HepG2 (cell line): ENCODE measurements at regions not wholly inside any gene's neighbourhood (a gene's known extent, or its start where the extent isn't known, plus 50 kb on each side); places are given as distances from the start of the nearest gene placed in this dataset.

Experiments used
- ATAC-seq: fragments of 200-7000 bp; cut with Tn5 transposase; 3 replicates; pipeline ENCODE4 v1.9.1; 2020; ENCODE audit warnings: mild to moderate bottlenecking, moderate library complexity
- BruUV-seq: library from RNA; stranded (reverse); fragments of 400-500 nt; replicated peaks from 2 replicates; lab custom pipeline; 2021; lab: Mats Ljungman, UMichigan
- CTCF ChIA-PET: fragments of 300-600 bp; formaldehyde crosslinking; extraction: SDS; loops from one replicate; lab custom pipeline; 2021; ENCODE audit warnings: low total read pairs, inconsistent platforms, low intra/inter-chr PET ratio; lab: Yijun Ruan, JAX
- POLR2A ChIA-PET: fragments of 350-600 bp; sonication (Branson Sonifier 250); formaldehyde crosslinking; loops from one replicate; lab custom pipeline; 2020; ENCODE audit warnings: antibody characterized with exemption, inconsistent platforms; lab: Yijun Ruan, JAX
- DNase-seq: peaks from one replicate; pipeline ENCODE4 v3.0.0-alpha.2; 2015; ENCODE audit warnings: low spot score
- FAIRE-seq: peaks from 3 replicates; lab custom pipeline; 2011; peaks lifted over from hg19 to GRCh38; lab: Jason Lieb, UNC
- H2AFZ ChIP-seq: one replicate; pipeline ENCODE4 v1.6.1; 2011; ENCODE audit warnings: low read length, inconsistent platforms
- H3K27ac ChIP-seq: fragments of 300-600 bp; 3 replicates; pipeline ENCODE4 v1.8.0; 2011; ENCODE audit warnings: mixed run types, mild to moderate bottlenecking, mixed read lengths, low read length, inconsistent platforms; ENCODE audit not compliant: insufficient read depth; ENCODE audit errors: extremely low read length
- H3K27me3 ChIP-seq, 2 experiments: fragments of 200-600 bp in 1 of 2; 2 replicates in 1 of 2; 3 replicates in 1 of 2; pipeline versions ENCODE4 v1.6.0 to v1.8.0; 2011; ENCODE audit warnings: low read length in 2 of 2, mild to moderate bottlenecking in 2 of 2, moderate library complexity in 2 of 2, inconsistent platforms in 1 of 2; ENCODE audit not compliant: insufficient read depth in 2 of 2, control insufficient read depth in 1 of 2
- H3K36me3 ChIP-seq, 2 experiments: fragments of 200-600 bp in 1 of 2; replicated peaks in 1 of 2; 2 replicates in 1 of 2; 3 replicates in 1 of 2; pipeline versions ENCODE4 v1.5.1 to v1.8.0; 2011; ENCODE audit warnings: low read length in 2 of 2, inconsistent platforms in 1 of 2; ENCODE audit not compliant: insufficient read depth in 2 of 2, control insufficient read depth in 1 of 2
- H3K4me1 ChIP-seq: 2 replicates; pipeline ENCODE4 v1.5.1; 2012; ENCODE audit warnings: low read length, inconsistent platforms; ENCODE audit not compliant: insufficient read depth
- H3K4me2 ChIP-seq: 2 replicates; pipeline ENCODE4 v1.6.0; 2011; ENCODE audit warnings: low read depth, low read length, inconsistent platforms
- H3K4me3 ChIP-seq, 3 experiments: fragments of 200-600 bp in 1 of 3; sonication (generic), shearing (Covaris generic) in 1 of 3; replicated peaks in 1 of 3; 2 replicates each; pipeline ENCODE4 v1.5.1; 2011 to 2016; ENCODE audit warnings: low read length in 3 of 3, inconsistent platforms in 2 of 3, low read depth in 2 of 3, mild to moderate bottlenecking in 2 of 3, control low read depth in 1 of 3, mixed read lengths in 1 of 3; ENCODE audit not compliant: insufficient read depth in 1 of 3
- H3K79me2 ChIP-seq: one replicate; pipeline ENCODE4 v1.6.1; 2011; ENCODE audit warnings: low read length, inconsistent platforms; ENCODE audit not compliant: insufficient read depth
- H3K9ac ChIP-seq: 2 replicates; pipeline ENCODE4 v1.6.0; 2011; ENCODE audit warnings: mild to moderate bottlenecking, low read depth, low read length, inconsistent platforms; ENCODE audit not compliant: insufficient read depth
- H3K9me3 ChIP-seq: 2 replicates; pipeline ENCODE4 v1.5.1; 2012; ENCODE audit warnings: mild to moderate bottlenecking, low read length
- H4K20me1 ChIP-seq: 2 replicates; pipeline ENCODE4 v1.6.0; 2011; ENCODE audit warnings: inconsistent platforms, mild to moderate bottlenecking, low read length, moderate library complexity; ENCODE audit not compliant: insufficient read depth
- ARNT2 ChIP-seq: sonication (generic); formaldehyde crosslinking; IDR thresholded peaks from 2 replicates; pipeline ENCODE4 v1.8.0; 2022; ENCODE audit warnings: mild to moderate bottlenecking, low read depth, missing genetic modification reagents, moderate library complexity
- ATF4 ChIP-seq, 2 experiments: fragments of 450-650 bp in 1 of 2; sonication (generic) in 1 of 2; formaldehyde crosslinking; IDR thresholded peaks; 2 replicates each; pipeline versions ENCODE4 v1.5.0 to v1.8.0; 2020 to 2022; ENCODE audit warnings: mild to moderate bottlenecking in 1 of 2, missing genetic modification reagents in 1 of 2
- BCL3 ChIP-seq: sonication (generic); formaldehyde crosslinking; IDR thresholded peaks from 2 replicates; pipeline ENCODE4 v1.5.1; 2020; ENCODE audit warnings: mild to moderate bottlenecking, missing genetic modification reagents, moderate library complexity
- BCLAF1 ChIP-seq: fragments of 450-650 bp; IDR thresholded peaks from 2 replicates; pipeline ENCODE4 v1.6.1; 2017; ENCODE audit warnings: mild to moderate bottlenecking
- HHEX ChIP-seq: IDR thresholded peaks from 2 replicates; pipeline ENCODE4 v1.6.1; 2016; ENCODE audit warnings: control low read depth
- KAT2B ChIP-seq: fragments of 150-350 bp; IDR thresholded peaks from 2 replicates; pipeline ENCODE4 v1.6.1; 2014; ENCODE audit warnings: low read depth, low read length, borderline replicate concordance
- MEIS2 ChIP-seq: sonication (generic); formaldehyde crosslinking; IDR thresholded peaks from 2 replicates; pipeline ENCODE4 v1.9.0; 2021; ENCODE audit warnings: mild to moderate bottlenecking, missing genetic modification reagents
- MYPOP ChIP-seq: sonication (generic); formaldehyde crosslinking; IDR thresholded peaks from 2 replicates; pipeline ENCODE4 v1.8.1; 2023; ENCODE audit warnings: mild to moderate bottlenecking, moderate library complexity, missing genetic modification reagents
- ZBTB25 ChIP-seq: IDR thresholded peaks from 2 replicates; pipeline ENCODE4 v1.6.1; 2018; ENCODE audit warnings: missing genetic modification reagents
- ZNF12 ChIP-seq: sonication (generic); formaldehyde crosslinking; IDR thresholded peaks from 2 replicates; pipeline ENCODE4 v1.5.0; 2020; ENCODE audit warnings: missing genetic modification reagents
- ZNF138 ChIP-seq: sonication (generic); formaldehyde crosslinking; IDR thresholded peaks from 2 replicates; pipeline ENCODE4 v1.5.0; 2020; ENCODE audit warnings: mild to moderate bottlenecking, low read depth, missing genetic modification reagents
- ZNF687 ChIP-seq: sonication (generic); formaldehyde crosslinking; IDR thresholded peaks from 2 replicates; pipeline ENCODE4 v1.5.1; 2020; ENCODE audit warnings: mild to moderate bottlenecking, missing genetic modification reagents, moderate library complexity
- WGBS: methylation state at CpG from one replicate; pipeline ENCODE4 v1.1.6; 2017; ENCODE audit warnings: low lambda C conversion rate; 5-methylcytosine and 5-hydroxymethylcytosine counted together
- in situ Hi-C: cut with HindIII; loops from 2 replicates; pipeline ENCODE4 v1.10.0; 2017; ENCODE audit warnings: low pct_unique_long_range_greater_than_20kb; ENCODE audit not compliant: extremely low pct_ligation_motif_present
- intact Hi-C: fragments of 100-400 bp; cut with micrococcal nuclease; formaldehyde crosslinking; loops from one replicate; pipeline ENCODE4 v1.10.0; 2022; ENCODE audit not compliant: unreplicated experiment

- TF ChIP-seq BCL3, result no peak
- TF ChIP-seq BCLAF1, result no peak
These were observed 592.4 kb upstream of the DAB2 start (continued) for GRCh38 chr5:40017135-40017534.

- no peak overlapping the region for H3K4me3 ChIP-seq
- intact Hi-C loops (no loop called here), in situ Hi-C loops (no loop called here)
- H3K9me3 ChIP-seq, result peaks cover 46% of the 10 kb centered on the region
- WGBS, result 0% methylated on average over 1 of the region's 1 CpG
- no TSS peak for BruUV-seq
- CTCF ChIA-PET, result no interaction called here
- H3K36me3 ChIP-seq, result no peaks in the 10 kb centered on the region
- no peak overlapping the region for H2AFZ ChIP-seq
- no peaks in the 10 kb centered on the region for H3K27me3 ChIP-seq
- DNase-seq (no peak), ATAC-seq (no peak), FAIRE-seq (no peak)
- H3K79me2 ChIP-seq, result no peaks in the 10 kb centered on the region
- no peaks in the 10 kb centered on the region for H3K4me1 ChIP-seq
- H4K20me1 ChIP-seq, result no peaks in the 10 kb centered on the region
- no peak overlapping the region for H3K27ac ChIP-seq
- POLR2A ChIA-PET, result no interaction called here
- H3K9ac ChIP-seq, result no peak overlapping the region
- H3K4me2 ChIP-seq, result no peak overlapping the region
- TF ChIP-seq ARNT2 (no peak), ATF4 (CRISPR knock-in tag; IDR thresholded peaks at IDR 0.05) (no peak), HHEX (no peak), ZNF12 (no peak), ZNF138 (CRISPR knock-in tag) (no peak), KAT2B (no peak), ZBTB25 (CRISPR knock-in tag) (no peak), MEIS2 (no peak), MYPOP (no peak), ZNF687 (CRISPR knock-in tag) (no peak)
These were observed 585.7 kb upstream of the DAB2 start for GRCh38 chr5:40010436-40010835.
